MM.1S (cell line): ENCODE measurements at regions not wholly inside any gene's neighbourhood (a gene's known extent, or its start where the extent isn't known, plus 50 kb on each side); places are given as distances from the start of the nearest gene placed in this dataset.

Source experiments
- CTCF ChIP-seq: fragments of 300-600 bp; sonication (generic); IDR thresholded peaks from 2 replicates; pipeline ENCODE4 v1.5.1; 2016; ENCODE audit warnings: antibody characterized with exemption, low read length, mixed read lengths
- EZH2 ChIP-seq: fragments of 300-600 bp; sonication (generic); optimal IDR thresholded peaks from 2 replicates; pipeline ENCODE3; 2017; ENCODE audit warnings: low read depth, mild to moderate bottlenecking, antibody characterized with exemption, low read length, mixed read lengths
- EZH2phosphoT487 ChIP-seq: fragments of 300-600 bp; sonication (generic); IDR thresholded peaks from 2 replicates; pipeline ENCODE4 v1.6.1; 2018; ENCODE audit warnings: antibody characterized with exemption, low read length

- TF ChIP-seq CTCF (no peak), EZH2phosphoT487 (no peak), EZH2 (no peak)
Observed at GRCh38 chr5:152811988-152812387, 406.9 kb upstream of the NMUR2 start.
